ENCODE measurements at regions not wholly inside any gene's neighbourhood (a gene's known extent, or its start where the extent isn't known, plus 50 kb on each side); places are given as distances from the start of the nearest gene placed in this dataset.

GRCh38 chr13:81319351-81319750 lies 978.4 kb upstream of the SPRY2 start:
- no peak for TF ChIP-seq CTCF (IDR thresholded peaks at IDR 0.05; ENCODE audit: poor library complexity, severe bottlenecking)
- TF ChIP-seq POLR2AphosphoS5 (IDR thresholded peaks at IDR 0.05) = no peak
- no peak for TF ChIP-seq EP300 (conservative IDR thresholded peaks at IDR 0.05; ENCODE audit: poor library complexity, severe bottlenecking)
- TF ChIP-seq MXI1 (conservative IDR thresholded peaks at IDR 0.05; ENCODE audit: poor library complexity, severe bottlenecking) = no peak
- TF ChIP-seq SMC3 (conservative IDR thresholded peaks at IDR 0.05; ENCODE audit: poor library complexity) = no peak
- no peak for TF ChIP-seq RAD21 (conservative IDR thresholded peaks at IDR 0.05)
- TF ChIP-seq EZH2 (IDR thresholded peaks at IDR 0.05; ENCODE audit: borderline replicate concordance, insufficient read depth, low read length, poor library complexity, severe bottlenecking) = no peak
- TF ChIP-seq REST (IDR thresholded peaks at IDR 0.05; ENCODE audit: borderline replicate concordance) = no peak
- TF ChIP-seq TAF1 (IDR thresholded peaks at IDR 0.05; ENCODE audit: low read depth) = no peak
